SJCRH30 (cell line): ENCODE measurements at regions not wholly inside any gene's neighbourhood (a gene's known extent, or its start where the extent isn't known, plus 50 kb on each side); places are given as distances from the start of the nearest gene placed in this dataset.
A peak's percentile ranks its signal among the peaks of the same experiment; 100 is the strongest.
"Not testable (repeated sequence)": the region's sequence is repeated elsewhere in the genome, so short reads cannot be mapped to it uniquely, and the experiment has no call there.

ENCODE experiments used
- DNase-seq, 2 experiments: peaks; one replicate each; pipeline ENCODE4 v3.0.0-alpha.2; 2015 to 2020
- H3K27ac ChIP-seq: fragments of 250-450 bp; sonication (Bioruptor Pico); 2 replicates; pipeline ENCODE4 v1.5.1; 2020; ENCODE audit warnings: mild to moderate bottlenecking, moderate library complexity
- H3K27me3 ChIP-seq: fragments of 250-450 bp; sonication (Bioruptor Pico); 2 replicates; pipeline ENCODE4 v1.5.1; 2020; ENCODE audit warnings: mild to moderate bottlenecking, moderate library complexity
- H3K36me3 ChIP-seq: fragments of 250-450 bp; sonication (Bioruptor Pico); 2 replicates; pipeline ENCODE4 v1.5.1; 2020; ENCODE audit warnings: mild to moderate bottlenecking, moderate library complexity
- H3K4me1 ChIP-seq: fragments of 250-450 bp; sonication (Bioruptor Pico); 2 replicates; pipeline ENCODE4 v1.5.1; 2020; ENCODE audit warnings: mild to moderate bottlenecking, moderate library complexity
- H3K4me3 ChIP-seq: fragments of 250-450 bp; sonication (Bioruptor Pico); 2 replicates; pipeline ENCODE4 v1.5.1; 2020; ENCODE audit warnings: mild to moderate bottlenecking, moderate library complexity
- H3K9me3 ChIP-seq: fragments of 250-450 bp; sonication (Bioruptor Pico); replicated peaks from 2 replicates; pipeline ENCODE4 v1.5.1; 2020; ENCODE audit warnings: mild to moderate bottlenecking, moderate library complexity

DNA sequence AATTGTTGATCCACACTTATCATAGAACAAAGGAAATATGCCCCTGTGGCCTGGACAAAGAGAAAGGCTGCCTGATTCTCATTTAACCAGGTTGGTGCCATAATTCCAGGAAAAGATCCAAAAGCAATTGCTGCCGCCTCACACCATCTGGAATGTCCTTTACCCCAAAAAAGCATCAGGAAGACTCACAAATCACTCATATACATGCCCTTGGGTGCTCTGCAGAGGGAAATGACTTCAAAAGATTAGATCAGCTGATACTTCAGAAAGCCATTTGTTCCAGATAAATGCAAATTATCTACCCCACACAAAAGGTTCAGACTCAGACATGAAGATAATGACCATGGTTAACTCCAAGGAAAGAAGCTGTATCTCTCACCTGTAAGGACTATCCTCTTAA is 285.8 kb downstream of the C1D start:
- no peak overlapping the region for H3K4me3 ChIP-seq
- no peaks in the 10 kb centered on the region for H3K4me1 ChIP-seq
- no peaks in the 10 kb centered on the region for H3K9me3 ChIP-seq
- DNase-seq = no peak
- H3K27me3 ChIP-seq = peaks cover 16% of the 10 kb centered on the region; the same call in 1 of the 2 replicates
- H3K36me3 ChIP-seq = no peaks in the 10 kb centered on the region
- H3K27ac ChIP-seq = no peak overlapping the region

- H3K36me3 ChIP-seq = no peaks in the 10 kb centered on the region
- no peak overlapping the region for H3K4me3 ChIP-seq
Measured at GRCh38 chr2:67777836-67778429, 284.9 kb downstream of the C1D start.

GRCh38 chr2:67780841-67781240 is 282.0 kb downstream of the C1D start:
- not testable (repeated sequence) for H3K9me3 ChIP-seq, H3K27ac ChIP-seq, DNase-seq, H3K36me3 ChIP-seq, H3K4me3 ChIP-seq, H3K4me1 ChIP-seq
- H3K27me3 ChIP-seq = peaks cover 16% of the 10 kb centered on the region; the same call in 1 of the 2 replicates

More at GRCh38 chr2:67777836-67778429, 284.9 kb downstream of the C1D start:
- H3K27me3 ChIP-seq = peaks cover 16% of the 10 kb centered on the region; the same call in 1 of the 2 replicates
- no peak for DNase-seq
- H3K9me3 ChIP-seq = no peaks in the 10 kb centered on the region
- H3K4me1 ChIP-seq = no peaks in the 10 kb centered on the region
- no peak overlapping the region for H3K27ac ChIP-seq

DNA sequence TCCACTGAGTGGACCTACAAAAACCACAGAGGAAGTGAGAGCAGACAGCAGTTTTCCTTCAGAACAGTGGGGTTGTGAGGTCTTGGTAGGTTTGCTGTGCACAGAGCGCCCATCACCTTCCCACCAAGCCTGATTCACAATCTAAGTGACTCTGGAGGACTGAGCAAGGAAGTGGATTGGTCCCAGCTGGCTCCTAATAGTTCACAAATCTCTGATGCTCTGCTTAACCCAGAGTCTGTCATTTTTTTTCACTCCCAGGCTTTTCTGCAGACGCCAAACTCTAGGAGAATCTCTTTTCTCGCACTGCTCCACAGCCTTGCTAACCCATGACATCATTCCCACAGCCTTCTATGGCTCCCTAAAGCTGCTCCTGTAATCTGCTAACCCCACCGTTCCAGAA is 280.4 kb downstream of the C1D start:
- no peak for DNase-seq
- no peaks in the 10 kb centered on the region for H3K4me1 ChIP-seq
- peaks cover 9% of the 10 kb centered on the region; the same call in 1 of the 2 replicates for H3K27me3 ChIP-seq
- H3K36me3 ChIP-seq = no peaks in the 10 kb centered on the region
- H3K27ac ChIP-seq = no peak overlapping the region
- no peaks in the 10 kb centered on the region for H3K9me3 ChIP-seq
- H3K4me3 ChIP-seq = no peak overlapping the region

DNA sequence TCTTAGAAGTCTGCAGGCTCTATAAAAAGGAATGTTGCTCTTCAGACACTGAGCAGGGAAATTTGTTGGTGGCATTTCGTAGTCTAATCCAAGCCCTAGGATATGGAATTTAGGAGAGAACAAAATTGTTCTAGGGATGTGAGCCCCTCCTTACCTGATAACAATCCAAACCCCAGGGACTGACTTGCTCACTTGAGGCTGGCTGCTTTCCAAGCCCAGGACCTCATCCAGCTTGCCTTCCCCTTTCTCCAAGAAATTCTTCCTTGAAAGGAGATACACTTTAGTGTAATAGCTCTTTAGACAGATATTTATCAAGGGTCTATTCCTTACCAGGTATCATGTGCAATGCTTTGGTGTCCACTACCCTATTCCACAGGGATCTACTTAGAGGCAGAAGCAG is 279.8 kb downstream of the C1D start:
- Histone ChIP-seq H3K4me3 (no peak overlapping the region), H3K27me3 (peaks cover 9% of the 10 kb centered on the region; the same call in 1 of the 2 replicates), H3K4me1 (no peaks in the 10 kb centered on the region), H3K27ac (no peak overlapping the region), H3K9me3 (no peaks in the 10 kb centered on the region), H3K36me3 (no peaks in the 10 kb centered on the region)
- DNase-seq = no peak

DNA sequence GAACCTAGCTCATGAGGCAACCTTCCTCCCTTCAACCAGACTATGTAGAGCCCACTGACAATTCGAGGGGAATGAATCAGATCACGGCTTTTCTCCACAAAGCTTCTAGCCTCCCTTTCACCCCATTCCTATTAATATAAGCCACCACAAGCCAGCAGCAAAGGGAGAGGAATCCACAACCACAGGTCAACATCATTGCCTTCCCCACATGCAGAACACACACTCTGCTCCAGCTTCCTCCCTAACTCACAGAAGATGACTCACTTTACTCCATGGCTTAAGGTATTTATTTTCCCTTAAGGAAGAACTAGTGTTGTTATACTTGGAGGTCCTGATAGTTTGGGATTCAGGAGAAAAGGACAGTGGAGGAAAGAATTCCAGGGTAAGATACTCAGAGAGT is 272.2 kb downstream of the C1D start:
- Histone ChIP-seq H3K27me3 (no peaks in the 10 kb centered on the region), H3K9me3 (no peaks in the 10 kb centered on the region), H3K27ac (no peak overlapping the region), H3K36me3 (no peaks in the 10 kb centered on the region), H3K4me1 (no peaks in the 10 kb centered on the region), H3K4me3 (no peak overlapping the region)
- no peak for DNase-seq

GRCh38 chr2:67792191-67792590 is 270.6 kb downstream of the C1D start:
- Histone ChIP-seq H3K4me3 (no peak overlapping the region), H3K9me3 (no peaks in the 10 kb centered on the region), H3K4me1 (no peaks in the 10 kb centered on the region), H3K27me3 (no peaks in the 10 kb centered on the region), H3K27ac (no peak overlapping the region), H3K36me3 (no peaks in the 10 kb centered on the region)
- no peak for DNase-seq

DNA sequence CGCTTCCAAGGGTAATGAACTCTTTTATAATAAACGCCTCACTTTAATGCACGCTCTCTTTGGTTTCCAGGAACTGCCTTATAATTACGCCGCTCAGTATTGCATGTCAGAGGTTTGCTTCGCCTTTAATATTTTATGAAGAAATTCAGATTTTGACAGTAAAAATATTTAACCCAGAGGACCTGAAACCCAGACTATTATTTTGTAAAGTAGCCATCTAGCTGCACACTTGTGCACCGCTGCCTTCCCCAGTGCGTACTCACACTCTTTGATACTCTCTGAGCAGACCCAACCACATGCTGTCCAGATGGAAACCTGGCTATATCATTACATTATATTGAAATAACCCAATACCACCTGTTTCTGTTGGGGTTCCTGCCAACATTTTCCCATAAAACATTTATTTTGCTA is 270.1 kb downstream of the C1D start:
- no peaks in the 10 kb centered on the region for H3K27me3 ChIP-seq
- no peaks in the 10 kb centered on the region for H3K9me3 ChIP-seq
- no peaks in the 10 kb centered on the region for H3K36me3 ChIP-seq
- DNase-seq = no peak
- H3K4me3 ChIP-seq = no peak overlapping the region
- H3K4me1 ChIP-seq = no peaks in the 10 kb centered on the region
- H3K27ac ChIP-seq = no peak overlapping the region

DNA sequence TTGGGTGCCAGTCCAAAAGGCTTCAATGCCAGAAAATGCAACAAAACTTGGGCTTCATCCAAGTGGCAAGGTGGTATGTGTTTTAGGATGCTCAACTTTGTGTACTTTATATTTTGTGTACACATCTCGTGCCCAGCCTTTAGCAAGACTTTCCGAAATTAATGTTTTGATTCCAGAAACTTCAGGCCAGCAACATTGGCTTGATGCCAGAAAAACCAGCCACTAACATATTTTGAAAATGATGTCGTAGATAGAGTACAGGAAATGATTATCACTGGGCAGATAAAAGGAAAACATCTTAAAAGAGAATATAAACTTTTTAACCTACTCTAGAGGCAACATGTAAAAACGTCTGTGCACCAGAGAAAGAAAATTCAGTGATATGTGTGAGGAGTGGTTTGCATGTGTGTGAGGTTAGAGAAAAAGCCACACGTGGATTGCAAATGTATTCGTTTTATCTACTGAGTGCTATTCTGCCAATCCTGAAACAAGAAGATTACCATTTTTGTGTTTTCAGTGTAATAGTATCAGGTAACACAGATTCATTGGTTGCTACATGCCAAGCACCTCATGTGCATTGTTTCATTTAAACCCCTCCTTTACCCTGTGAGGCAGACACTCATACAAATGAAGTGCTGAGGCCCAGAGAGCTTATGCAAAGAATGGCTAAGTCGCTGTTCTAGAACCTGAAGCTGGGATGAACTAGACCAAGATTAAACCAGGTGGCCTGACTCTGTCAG is 264.8 kb downstream of the C1D start:
- DNase-seq = peak in 1 of 2 experiments; percentile 8
- Histone ChIP-seq H3K36me3 (no peaks in the 10 kb centered on the region), H3K27ac (no peak overlapping the region), H3K9me3 (no peaks in the 10 kb centered on the region; the same call in 1 of the 2 replicates), H3K4me1 (no peaks in the 10 kb centered on the region; the same call in 1 of the 2 replicates), H3K27me3 (peaks cover 3% of the 10 kb centered on the region; the same call in 1 of the 2 replicates), H3K4me3 (no peak overlapping the region)

DNA sequence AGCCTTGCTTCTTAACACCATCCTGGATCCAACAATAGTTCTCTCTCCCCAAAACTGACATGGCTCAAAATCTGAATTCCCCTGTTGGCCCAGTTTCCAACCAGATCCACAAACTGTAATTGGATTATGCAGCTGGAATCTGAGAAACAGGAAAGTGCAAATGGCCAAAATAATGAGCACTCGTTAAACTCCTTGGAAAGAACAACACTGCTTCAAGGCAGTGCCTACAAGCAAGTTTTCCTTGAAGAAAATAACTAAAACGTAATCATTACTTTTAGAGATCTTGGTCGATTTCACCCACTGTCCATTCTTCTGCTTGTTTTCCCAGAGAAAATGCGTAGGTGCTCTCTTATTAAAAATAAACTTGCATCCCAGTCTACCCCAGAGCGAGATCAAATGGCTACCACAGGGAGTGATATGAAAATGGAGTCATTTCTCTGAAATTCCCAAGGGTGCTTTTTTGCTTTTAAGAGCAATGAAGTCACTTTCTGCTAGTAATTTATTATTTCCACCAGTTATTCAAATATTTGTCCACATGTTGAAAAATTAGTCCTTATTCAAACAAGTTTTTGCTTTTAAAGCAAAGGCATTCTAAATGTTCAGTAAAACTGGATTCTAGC is 264.2 kb downstream of the C1D start:
- Histone ChIP-seq H3K27me3 (peaks cover 3% of the 10 kb centered on the region; the same call in 1 of the 2 replicates), H3K27ac (no peak overlapping the region), H3K4me3 (no peak overlapping the region), H3K4me1 (no peaks in the 10 kb centered on the region; the same call in 1 of the 2 replicates), H3K36me3 (no peaks in the 10 kb centered on the region), H3K9me3 (no peaks in the 10 kb centered on the region; the same call in 1 of the 2 replicates)
- no peak for DNase-seq

DNA sequence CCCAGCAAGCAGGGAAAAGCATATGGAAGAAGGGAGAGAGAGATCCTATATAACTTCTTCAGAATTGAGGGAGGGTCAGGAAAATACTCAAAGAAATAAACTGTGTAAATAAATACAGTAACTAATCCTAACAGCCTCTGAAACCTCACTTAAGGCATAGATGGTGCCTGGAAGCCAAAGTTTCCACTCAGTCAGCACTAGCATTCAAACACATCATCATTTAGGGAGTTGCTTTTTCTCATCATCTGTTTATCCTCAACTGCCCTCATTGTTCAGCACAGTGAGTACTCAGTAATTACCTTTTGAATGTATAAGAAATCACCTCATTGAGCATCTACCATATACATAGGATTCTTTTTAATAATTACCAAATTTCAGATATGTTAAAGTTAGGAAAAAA is 262.9 kb downstream of the C1D start:
- Histone ChIP-seq H3K27me3 (peaks cover 3% of the 10 kb centered on the region; the same call in 1 of the 2 replicates), H3K4me1 (no peaks in the 10 kb centered on the region; the same call in 1 of the 2 replicates), H3K9me3 (no peaks in the 10 kb centered on the region; the same call in 1 of the 2 replicates), H3K36me3 (no peaks in the 10 kb centered on the region), H3K27ac (no peak overlapping the region), H3K4me3 (no peak overlapping the region)
- DNase-seq = no peak

DNA sequence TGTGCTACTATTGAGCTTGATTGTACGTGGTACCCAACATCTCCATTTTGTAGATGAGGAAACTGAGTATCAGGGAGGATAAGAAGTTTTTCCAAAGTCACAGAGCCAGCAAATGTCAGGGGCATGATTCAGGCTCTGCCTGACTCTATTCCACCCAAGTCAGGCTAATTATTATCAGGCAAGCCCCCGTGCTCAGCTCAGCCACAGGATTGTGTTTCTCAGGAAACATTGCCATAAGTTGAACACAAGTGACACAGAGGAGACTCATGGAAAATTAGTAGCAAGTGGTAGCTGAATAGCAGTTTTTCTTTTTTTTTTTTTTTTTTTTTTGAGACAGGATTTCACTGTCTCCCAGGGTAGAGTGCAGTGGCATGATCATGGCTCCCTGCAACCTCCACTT is 260.5 kb downstream of the C1D start:
- Histone ChIP-seq H3K4me3 (no peak overlapping the region), H3K9me3 (no peaks in the 10 kb centered on the region; the same call in 1 of the 2 replicates), H3K27ac (no peak overlapping the region), H3K4me1 (no peaks in the 10 kb centered on the region; the same call in 1 of the 2 replicates), H3K27me3 (peaks cover 3% of the 10 kb centered on the region; the same call in 1 of the 2 replicates), H3K36me3 (no peaks in the 10 kb centered on the region)
- DNase-seq = no peak

DNA sequence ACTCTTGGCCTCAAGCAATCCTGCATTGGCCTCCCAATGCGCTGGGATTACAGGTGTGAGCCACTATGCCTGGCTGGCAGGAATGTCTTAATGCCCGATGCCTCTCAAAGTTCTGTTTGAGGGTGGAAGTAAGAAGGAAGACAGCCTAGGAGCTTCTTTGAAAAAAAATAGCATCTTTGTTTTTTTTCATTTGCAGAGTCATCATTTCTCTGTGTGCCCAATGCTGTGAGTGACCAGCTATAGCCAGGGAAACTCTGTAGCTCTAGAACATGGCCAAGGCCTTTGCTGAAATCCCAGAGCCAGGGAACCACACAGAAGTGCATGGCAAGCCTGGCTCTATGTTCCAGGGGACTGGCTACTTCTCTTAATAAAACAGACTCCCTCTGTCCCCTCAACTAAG is 260.0 kb downstream of the C1D start:
- no peak for DNase-seq
- Histone ChIP-seq H3K4me1 (no peaks in the 10 kb centered on the region; the same call in 1 of the 2 replicates), H3K9me3 (no peaks in the 10 kb centered on the region; the same call in 1 of the 2 replicates), H3K4me3 (no peak overlapping the region), H3K27me3 (peaks cover 3% of the 10 kb centered on the region; the same call in 1 of the 2 replicates), H3K36me3 (no peaks in the 10 kb centered on the region), H3K27ac (no peak overlapping the region)

- Histone ChIP-seq H3K27me3 (no peaks in the 10 kb centered on the region), H3K4me1 (no peaks in the 10 kb centered on the region), H3K27ac (no peak overlapping the region), H3K4me3 (no peak overlapping the region), H3K9me3 (no peaks in the 10 kb centered on the region), H3K36me3 (no peaks in the 10 kb centered on the region)
- no peak for DNase-seq
Measured at GRCh38 chr2:67806816-67807215, 256.0 kb downstream of the C1D start.

GRCh38 chr2:67808112-67808511 is 254.7 kb downstream of the C1D start:
- H3K9me3 ChIP-seq = no peaks in the 10 kb centered on the region
- no peak for DNase-seq
- H3K27ac ChIP-seq = no peak overlapping the region
- H3K36me3 ChIP-seq = no peaks in the 10 kb centered on the region
- H3K27me3 ChIP-seq = no peaks in the 10 kb centered on the region
- H3K4me1 ChIP-seq = no peaks in the 10 kb centered on the region
- H3K4me3 ChIP-seq = no peak overlapping the region
